ENCODE measurements at regions not wholly inside any gene's neighbourhood (a gene's known extent, or its start where the extent isn't known, plus 50 kb on each side); places are given as distances from the start of the nearest gene placed in this dataset.

DNA sequence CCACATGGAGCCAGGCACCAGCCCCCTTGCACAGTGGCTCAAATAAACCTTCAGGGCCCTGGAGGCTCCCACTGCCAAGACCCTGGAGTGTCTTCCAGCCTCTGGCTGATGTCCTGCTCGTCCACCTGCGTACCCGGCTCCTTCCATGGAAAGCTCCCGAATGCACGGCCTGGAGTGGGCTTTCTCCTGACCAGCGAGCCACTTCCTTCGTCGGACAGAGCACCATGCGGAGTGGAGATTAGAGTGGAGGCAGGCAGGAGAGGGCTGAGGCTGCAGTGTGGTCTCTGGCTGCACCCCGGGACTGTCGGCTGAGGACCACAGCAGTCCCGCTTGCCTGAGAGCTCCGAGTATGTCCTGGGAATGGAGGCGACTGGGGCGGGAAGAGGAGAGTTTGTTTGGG is 93.7 kb upstream of the SFSWAP start:
- TF ChIP-seq, protein P1, sequence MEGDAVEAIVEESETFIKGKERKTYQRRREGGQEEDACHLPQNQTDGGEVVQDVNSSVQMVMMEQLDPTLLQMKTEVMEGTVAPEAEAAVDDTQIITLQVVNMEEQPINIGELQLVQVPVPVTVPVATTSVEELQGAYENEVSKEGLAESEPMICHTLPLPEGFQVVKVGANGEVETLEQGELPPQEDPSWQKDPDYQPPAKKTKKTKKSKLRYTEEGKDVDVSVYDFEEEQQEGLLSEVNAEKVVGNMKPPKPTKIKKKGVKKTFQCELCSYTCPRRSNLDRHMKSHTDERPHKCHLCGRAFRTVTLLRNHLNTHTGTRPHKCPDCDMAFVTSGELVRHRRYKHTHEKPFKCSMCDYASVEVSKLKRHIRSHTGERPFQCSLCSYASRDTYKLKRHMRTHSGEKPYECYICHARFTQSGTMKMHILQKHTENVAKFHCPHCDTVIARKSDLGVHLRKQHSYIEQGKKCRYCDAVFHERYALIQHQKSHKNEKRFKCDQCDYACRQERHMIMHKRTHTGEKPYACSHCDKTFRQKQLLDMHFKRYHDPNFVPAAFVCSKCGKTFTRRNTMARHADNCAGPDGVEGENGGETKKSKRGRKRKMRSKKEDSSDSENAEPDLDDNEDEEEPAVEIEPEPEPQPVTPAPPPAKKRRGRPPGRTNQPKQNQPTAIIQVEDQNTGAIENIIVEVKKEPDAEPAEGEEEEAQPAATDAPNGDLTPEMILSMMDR (IDR thresholded peaks at IDR 0.05): no peak
- TF ChIP-seq POLR2A (IDR thresholded peaks at IDR 0.05): no peak
- Histone ChIP-seq H3K4me3 (no peak overlapping the region), H3K4me1 (no peaks in the 10 kb centered on the region), H3K36me3 (no peaks in the 10 kb centered on the region), H3K9me3 (no peaks in the 10 kb centered on the region), H3K27ac (no peak overlapping the region), H3K27me3 (no peaks in the 10 kb centered on the region)
- intact Hi-C loops (cut with DNase I; ENCODE audit: low total_unique reads): no loop called here
- DNase-seq: no peak

DNA sequence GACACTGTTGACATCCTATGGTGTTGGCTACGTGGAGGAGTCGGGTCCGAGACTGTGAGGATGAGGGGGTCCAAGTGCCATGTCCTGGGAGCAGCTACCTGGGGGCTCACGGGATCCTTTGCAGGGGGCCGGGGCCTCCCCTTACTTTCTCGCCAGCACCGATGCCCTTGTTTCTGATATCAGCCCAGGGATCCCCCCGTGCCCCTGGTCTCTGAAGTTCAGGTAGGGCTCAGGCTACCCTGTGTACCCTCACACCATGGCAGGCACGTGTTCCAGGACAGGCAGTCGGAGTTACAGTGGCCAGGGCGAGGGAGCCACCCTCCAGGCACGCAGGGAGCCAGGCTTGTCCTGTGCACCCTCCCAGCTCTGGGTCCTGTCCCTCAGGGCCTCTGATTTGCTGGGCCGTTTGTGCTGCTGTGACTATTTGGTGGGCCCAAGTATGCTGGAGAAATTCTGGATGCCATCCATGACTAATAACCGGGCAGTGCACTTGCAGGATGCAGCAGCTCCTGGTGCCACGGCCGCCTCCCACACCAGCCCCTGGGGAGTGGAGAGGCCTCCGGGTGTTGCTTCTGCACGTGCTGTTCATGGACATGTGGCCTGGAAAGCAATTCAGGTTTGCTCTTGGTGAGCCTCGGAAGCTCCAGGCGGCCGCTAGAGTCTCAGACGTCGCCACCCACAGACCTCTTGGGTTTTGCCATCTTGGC is 93.1 kb upstream of the SFSWAP start:
- Histone ChIP-seq H3K4me3 (no peak overlapping the region), H3K27ac (no peak overlapping the region), H3K9me3 (no peaks in the 10 kb centered on the region), H3K36me3 (no peaks in the 10 kb centered on the region), H3K4me1 (no peaks in the 10 kb centered on the region), H3K27me3 (no peaks in the 10 kb centered on the region)
- no peak for DNase-seq
- intact Hi-C loops (cut with DNase I; ENCODE audit: low total_unique reads): no loop called here
- TF ChIP-seq, protein P1 (IDR thresholded peaks at IDR 0.05): no peak
- no peak for TF ChIP-seq POLR2A (IDR thresholded peaks at IDR 0.05)

DNA sequence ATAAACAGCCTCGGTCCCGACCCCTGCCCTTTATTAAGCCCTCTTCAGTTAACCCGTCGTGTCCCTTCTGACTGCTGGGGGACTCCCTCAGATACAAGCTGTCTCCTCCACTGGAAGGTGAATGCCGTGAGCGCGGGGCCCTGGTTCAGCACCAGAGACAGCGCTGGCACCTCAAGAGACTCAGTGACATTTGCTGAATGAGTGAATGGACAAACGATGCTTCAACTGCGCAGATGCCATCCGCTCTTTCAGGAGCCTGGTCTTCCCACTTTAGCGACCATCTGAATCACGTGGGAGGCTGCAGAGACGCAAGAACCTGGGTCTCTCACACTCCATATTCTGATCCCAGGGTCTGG is 92.6 kb upstream of the SFSWAP start:
- TF ChIP-seq, protein P1 (IDR thresholded peaks at IDR 0.05): no peak
- intact Hi-C loops (cut with DNase I; ENCODE audit: low total_unique reads): no loop called here
- Histone ChIP-seq H3K9me3 (no peaks in the 10 kb centered on the region), H3K27ac (no peak overlapping the region), H3K36me3 (no peaks in the 10 kb centered on the region), H3K4me1 (no peaks in the 10 kb centered on the region), H3K27me3 (no peaks in the 10 kb centered on the region), H3K4me3 (no peak overlapping the region)
- DNase-seq: no peak

DNA sequence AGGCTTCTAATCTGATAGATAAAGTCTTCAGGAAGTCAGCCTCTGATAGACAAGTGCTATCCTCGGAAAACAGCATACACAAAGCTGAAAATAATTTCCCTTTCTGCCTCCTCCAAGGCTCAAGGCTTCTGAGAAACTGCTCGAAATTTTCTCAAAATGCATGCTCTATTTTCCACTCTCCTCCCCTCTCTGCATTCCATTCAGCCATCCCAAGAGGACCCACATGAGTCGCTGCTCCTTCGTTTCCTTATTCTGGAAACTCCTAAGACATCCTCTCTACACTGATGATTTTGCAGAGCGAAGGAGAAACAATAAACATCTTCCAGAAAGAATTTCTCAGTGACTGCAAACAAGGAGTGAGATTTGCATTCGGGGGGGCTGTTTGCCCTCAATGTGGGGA is 92.2 kb upstream of the SFSWAP start:
- Histone ChIP-seq H3K4me3 (no peak overlapping the region), H3K36me3 (no peaks in the 10 kb centered on the region), H3K27ac (no peak overlapping the region), H3K27me3 (no peaks in the 10 kb centered on the region), H3K9me3 (no peaks in the 10 kb centered on the region), H3K4me1 (no peaks in the 10 kb centered on the region)
- intact Hi-C loops (cut with DNase I; ENCODE audit: low total_unique reads): no loop called here
- TF ChIP-seq POLR2A (IDR thresholded peaks at IDR 0.05): no peak
- TF ChIP-seq, protein P1 (IDR thresholded peaks at IDR 0.05): no peak
- no peak for DNase-seq

DNA sequence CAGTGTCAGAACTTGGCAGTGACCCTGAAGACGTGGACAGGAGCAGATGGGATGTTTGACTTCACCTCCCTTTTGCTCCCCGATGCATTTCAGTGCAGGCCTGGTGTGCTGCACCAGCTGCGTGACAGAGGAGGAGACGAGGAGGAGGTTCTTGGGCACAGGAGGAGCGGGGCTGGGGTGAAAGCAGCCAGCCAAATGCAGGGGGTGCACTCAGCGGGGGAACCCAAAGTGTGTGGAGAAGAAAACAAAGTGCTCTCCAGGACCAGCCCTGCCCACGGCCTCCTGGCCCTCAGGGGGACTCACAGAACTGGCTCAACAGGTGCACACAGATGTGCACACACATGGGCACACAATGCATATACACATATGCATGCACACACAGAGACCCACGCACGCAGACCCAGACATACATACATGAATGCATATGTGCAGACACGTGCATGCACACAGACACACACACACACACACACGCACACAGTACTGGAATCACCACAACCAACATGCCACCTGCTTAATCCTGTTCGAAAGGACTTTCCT is 91.7 kb upstream of the SFSWAP start:
- Histone ChIP-seq H3K36me3 (no peaks in the 10 kb centered on the region), H3K4me1 (no peaks in the 10 kb centered on the region), H3K27ac (no peak overlapping the region), H3K27me3 (no peaks in the 10 kb centered on the region), H3K9me3 (no peaks in the 10 kb centered on the region), H3K4me3 (no peak overlapping the region)
- TF ChIP-seq, protein P1 (IDR thresholded peaks at IDR 0.05): no peak
- TF ChIP-seq POLR2A (IDR thresholded peaks at IDR 0.05): no peak
- intact Hi-C loops (cut with DNase I; ENCODE audit: low total_unique reads): no loop called here
- no peak for DNase-seq

All from uterus (tissue), 3 donors.